Left ventricle myocardium inferior (tissue), 1 donor: ENCODE measurements at regions not wholly inside any gene's neighbourhood (a gene's known extent, or its start where the extent isn't known, plus 50 kb on each side); places are given as distances from the start of the nearest gene placed in this dataset.

Experiments
- DNase-seq: peaks from one replicate; pipeline ENCODE4 v3.0.0-alpha.2; 2020
- H3K27ac ChIP-seq: fragments of 200-600 bp; replicated peaks from 2 replicates; pipeline ENCODE4 v1.8.0; 2021
- H3K27me3 ChIP-seq: fragments of 200-600 bp; 2 replicates; pipeline ENCODE4 v1.8.0; 2021; ENCODE audit warnings: low read depth
- H3K36me3 ChIP-seq: fragments of 200-600 bp; 2 replicates; pipeline ENCODE4 v1.8.0; 2021
- H3K4me1 ChIP-seq: fragments of 200-600 bp; 2 replicates; pipeline ENCODE4 v1.8.0; 2021
- H3K4me3 ChIP-seq: fragments of 200-600 bp; 2 replicates; pipeline ENCODE4 v1.8.0; 2021; ENCODE audit warnings: mild to moderate bottlenecking, moderate library complexity
- H3K9me3 ChIP-seq: fragments of 200-600 bp; replicated peaks from 2 replicates; pipeline ENCODE4 v1.8.0; 2021
- CTCF ChIP-seq: fragments of 200-600 bp; IDR thresholded peaks from 2 replicates; pipeline ENCODE4 v1.8.0; 2021; ENCODE audit warnings: antibody characterized with exemption, mild to moderate bottlenecking, borderline replicate concordance
- intact Hi-C: fragments of 100-400 bp; cut with micrococcal nuclease; formaldehyde crosslinking; loops from one replicate; pipeline ENCODE4 v1.11.0; 2022
- donor health status: DM: no; HTN: yes; CAD: no; lungs with severe emphysema.

DNA sequence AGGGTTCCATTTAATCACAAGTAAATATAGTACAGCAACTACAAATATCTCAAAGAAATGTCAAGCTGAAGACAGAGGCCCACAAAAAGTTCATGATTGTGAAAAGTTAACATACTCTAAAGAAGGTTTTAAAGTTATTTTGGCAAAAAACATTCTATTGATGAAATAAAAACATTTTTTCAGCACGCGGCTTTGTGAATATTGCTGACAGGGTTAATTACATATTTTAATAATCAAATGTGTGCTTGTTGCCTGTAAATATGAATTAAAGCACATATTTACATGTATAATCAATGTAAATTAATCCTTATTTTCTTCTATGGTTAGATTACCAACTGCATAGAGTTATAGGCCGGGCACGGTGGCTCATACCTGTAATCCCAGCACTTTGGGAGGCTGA, 328.1 kb downstream of the MZT1 start:
- no peak for DNase-seq
- TF ChIP-seq CTCF = no peak
- no peaks in the 10 kb centered on the region for H3K9me3 ChIP-seq
- no peaks in the 10 kb centered on the region for H3K27me3 ChIP-seq
- intact Hi-C loops = no loop called here
- H3K4me1 ChIP-seq = no peaks in the 10 kb centered on the region
- H3K4me3 ChIP-seq = no peak overlapping the region
- no peak overlapping the region for H3K27ac ChIP-seq
- no peaks in the 10 kb centered on the region for H3K36me3 ChIP-seq

GRCh38 chr13:72397265-72397664, 330.2 kb downstream of the MZT1 start:
- Histone ChIP-seq H3K36me3 (no peaks in the 10 kb centered on the region), H3K27ac (no peak overlapping the region), H3K4me1 (no peaks in the 10 kb centered on the region), H3K9me3 (no peaks in the 10 kb centered on the region), H3K27me3 (no peaks in the 10 kb centered on the region), H3K4me3 (no peak overlapping the region)
- DNase-seq = no peak
- intact Hi-C loops = no loop called here
- TF ChIP-seq CTCF = no peak

GRCh38 chr13:72390909-72391308, 336.5 kb downstream of the MZT1 start:
- peaks cover 4% of the 10 kb centered on the region for H3K9me3 ChIP-seq
- no peaks in the 10 kb centered on the region for H3K4me1 ChIP-seq
- no peak for DNase-seq
- H3K4me3 ChIP-seq = no peak overlapping the region
- intact Hi-C loops = no loop called here
- no peak for TF ChIP-seq CTCF
- no peaks in the 10 kb centered on the region for H3K27me3 ChIP-seq
- no peak overlapping the region for H3K27ac ChIP-seq
- H3K36me3 ChIP-seq = no peaks in the 10 kb centered on the region

DNA sequence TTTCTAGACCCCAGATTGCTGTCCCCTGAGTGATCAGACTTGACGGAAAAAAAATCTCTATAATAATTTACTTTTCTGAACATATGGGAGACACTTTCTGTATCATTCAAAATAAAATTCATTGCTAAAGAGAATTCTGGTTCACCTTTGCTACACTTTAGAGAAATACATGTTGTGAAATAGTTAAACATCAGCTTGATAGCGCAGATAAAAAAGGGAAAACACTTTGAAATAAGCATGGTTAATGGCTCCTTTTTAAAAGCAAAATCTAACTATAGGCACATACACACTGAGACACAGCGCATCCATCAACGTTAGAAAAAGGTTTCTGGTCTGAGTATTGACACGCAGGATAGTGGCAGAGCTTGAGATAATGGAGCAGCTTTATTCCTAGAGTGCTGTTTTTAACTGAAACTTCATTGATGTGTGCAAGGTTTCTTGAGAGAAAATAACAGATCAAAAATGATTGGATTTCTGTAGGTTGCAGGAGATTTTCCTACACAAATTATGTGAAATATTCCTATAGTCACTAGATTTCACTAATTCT, 341.2 kb downstream of the MZT1 start:
- no peaks in the 10 kb centered on the region for H3K4me1 ChIP-seq
- no peak for TF ChIP-seq CTCF
- H3K27me3 ChIP-seq = no peaks in the 10 kb centered on the region
- intact Hi-C loops = no loop called here
- H3K9me3 ChIP-seq = peaks cover 4% of the 10 kb centered on the region
- no peak for DNase-seq
- no peaks in the 10 kb centered on the region for H3K36me3 ChIP-seq
- H3K27ac ChIP-seq = no peak overlapping the region
- H3K4me3 ChIP-seq = no peak overlapping the region

- Histone ChIP-seq H3K27me3 (no peaks in the 10 kb centered on the region), H3K4me1 (no peaks in the 10 kb centered on the region), H3K36me3 (no peaks in the 10 kb centered on the region), H3K9me3 (no peaks in the 10 kb centered on the region), H3K4me3 (no peak overlapping the region), H3K27ac (no peak overlapping the region)
- DNase-seq = no peak
- TF ChIP-seq CTCF = no peak
- intact Hi-C loops = no loop called here
Observed at GRCh38 chr13:72384879-72385278, 342.6 kb downstream of the MZT1 start.
